Neural cell (in vitro differentiated cells): ENCODE measurements at regions not wholly inside any gene's neighbourhood (a gene's known extent, or its start where the extent isn't known, plus 50 kb on each side); places are given as distances from the start of the nearest gene placed in this dataset.

Experiments
- POLR2AphosphoS5 ChIP-seq: IDR thresholded peaks from 2 replicates; pipeline ENCODE4 v1.6.1; 2012
- TF ChIP-seq, protein P1 (sequence below): fragments of 450-650 bp; IDR thresholded peaks from 2 replicates; pipeline ENCODE4 v1.5.1; 2014; ENCODE audit warnings: antibody characterized with exemption, mild to moderate bottlenecking, moderate library complexity; ENCODE audit not compliant: poor library complexity, severe bottlenecking

- no peak for TF ChIP-seq POLR2AphosphoS5
- TF ChIP-seq, protein P1, sequence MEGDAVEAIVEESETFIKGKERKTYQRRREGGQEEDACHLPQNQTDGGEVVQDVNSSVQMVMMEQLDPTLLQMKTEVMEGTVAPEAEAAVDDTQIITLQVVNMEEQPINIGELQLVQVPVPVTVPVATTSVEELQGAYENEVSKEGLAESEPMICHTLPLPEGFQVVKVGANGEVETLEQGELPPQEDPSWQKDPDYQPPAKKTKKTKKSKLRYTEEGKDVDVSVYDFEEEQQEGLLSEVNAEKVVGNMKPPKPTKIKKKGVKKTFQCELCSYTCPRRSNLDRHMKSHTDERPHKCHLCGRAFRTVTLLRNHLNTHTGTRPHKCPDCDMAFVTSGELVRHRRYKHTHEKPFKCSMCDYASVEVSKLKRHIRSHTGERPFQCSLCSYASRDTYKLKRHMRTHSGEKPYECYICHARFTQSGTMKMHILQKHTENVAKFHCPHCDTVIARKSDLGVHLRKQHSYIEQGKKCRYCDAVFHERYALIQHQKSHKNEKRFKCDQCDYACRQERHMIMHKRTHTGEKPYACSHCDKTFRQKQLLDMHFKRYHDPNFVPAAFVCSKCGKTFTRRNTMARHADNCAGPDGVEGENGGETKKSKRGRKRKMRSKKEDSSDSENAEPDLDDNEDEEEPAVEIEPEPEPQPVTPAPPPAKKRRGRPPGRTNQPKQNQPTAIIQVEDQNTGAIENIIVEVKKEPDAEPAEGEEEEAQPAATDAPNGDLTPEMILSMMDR = no peak
Measured at GRCh38 chr7:46948716-46949115, 633.2 kb downstream of the TNS3 start.
